Esophagus squamous epithelium (tissue), 4 donors: ENCODE measurements at regions not wholly inside any gene's neighbourhood (a gene's known extent, or its start where the extent isn't known, plus 50 kb on each side); places are given as distances from the start of the nearest gene placed in this dataset.
"Not testable (repeated sequence)": the region's sequence is repeated elsewhere in the genome, so short reads cannot be mapped to it uniquely, and the experiment has no call there.

Source experiments
- POLR2A ChIP-seq, 4 donors: fragments of 450-650 bp; IDR thresholded peaks; one replicate each; pipeline ENCODE4 v1.6.1; 2017; ENCODE audit warnings: antibody characterized with exemption in 4 of 4, mild to moderate bottlenecking in 4 of 4, moderate library complexity in 3 of 4
- TF ChIP-seq, protein P1 (sequence below), 6 experiments: fragments of 450-650 bp in 4 of 6; fragments of 200-600 bp in 2 of 6; sonication (generic) in 2 of 6; IDR thresholded peaks; one replicate each; pipeline ENCODE4 v1.5.1; 2016 to 2019; ENCODE audit warnings: antibody characterized with exemption in 6 of 6, mild to moderate bottlenecking in 4 of 6, moderate library complexity in 4 of 6

DNA sequence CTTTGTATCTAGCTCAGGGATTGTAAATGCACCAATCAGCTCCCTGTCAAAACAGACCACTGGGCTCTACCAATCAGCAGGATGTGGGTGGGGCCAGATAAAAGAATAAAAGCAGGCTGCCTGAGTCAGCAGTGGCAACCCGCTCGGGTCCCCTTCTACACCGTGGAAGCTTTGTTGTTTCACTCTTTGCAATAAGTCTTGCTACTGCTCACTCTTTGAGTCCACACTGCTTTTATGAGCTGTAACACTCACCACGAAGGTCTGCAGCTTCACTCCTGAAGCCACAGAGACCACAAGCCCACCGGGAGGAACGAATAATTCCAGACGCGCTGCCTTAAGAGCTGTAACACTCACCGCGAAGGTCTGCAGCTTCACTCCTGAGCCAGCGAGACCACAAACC, 110.2 kb upstream of the PLCL2 start:
- not testable (repeated sequence) for TF ChIP-seq POLR2A (IDR thresholded peaks at IDR 0.05)
- TF ChIP-seq, protein P1, sequence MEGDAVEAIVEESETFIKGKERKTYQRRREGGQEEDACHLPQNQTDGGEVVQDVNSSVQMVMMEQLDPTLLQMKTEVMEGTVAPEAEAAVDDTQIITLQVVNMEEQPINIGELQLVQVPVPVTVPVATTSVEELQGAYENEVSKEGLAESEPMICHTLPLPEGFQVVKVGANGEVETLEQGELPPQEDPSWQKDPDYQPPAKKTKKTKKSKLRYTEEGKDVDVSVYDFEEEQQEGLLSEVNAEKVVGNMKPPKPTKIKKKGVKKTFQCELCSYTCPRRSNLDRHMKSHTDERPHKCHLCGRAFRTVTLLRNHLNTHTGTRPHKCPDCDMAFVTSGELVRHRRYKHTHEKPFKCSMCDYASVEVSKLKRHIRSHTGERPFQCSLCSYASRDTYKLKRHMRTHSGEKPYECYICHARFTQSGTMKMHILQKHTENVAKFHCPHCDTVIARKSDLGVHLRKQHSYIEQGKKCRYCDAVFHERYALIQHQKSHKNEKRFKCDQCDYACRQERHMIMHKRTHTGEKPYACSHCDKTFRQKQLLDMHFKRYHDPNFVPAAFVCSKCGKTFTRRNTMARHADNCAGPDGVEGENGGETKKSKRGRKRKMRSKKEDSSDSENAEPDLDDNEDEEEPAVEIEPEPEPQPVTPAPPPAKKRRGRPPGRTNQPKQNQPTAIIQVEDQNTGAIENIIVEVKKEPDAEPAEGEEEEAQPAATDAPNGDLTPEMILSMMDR (IDR thresholded peaks at IDR 0.05), result not testable (repeated sequence)
